Choroid plexus epithelial cell (primary cell): ENCODE measurements at regions not wholly inside any gene's neighbourhood (a gene's known extent, or its start where the extent isn't known, plus 50 kb on each side); places are given as distances from the start of the nearest gene placed in this dataset.

Source experiments
- DNase-seq: peaks from one replicate; pipeline ENCODE4 v3.0.0-alpha.2; 2010; ENCODE audit warnings: low read depth
- H3K4me3 ChIP-seq: 2 replicates; pipeline ENCODE4 v1.5.1; 2011; ENCODE audit warnings: low read depth, mild to moderate bottlenecking, control low read depth, low read length, moderate library complexity
- TF ChIP-seq, protein P1 (sequence below): conservative IDR thresholded peaks from 2 replicates; pipeline ENCODE4 v1.5.1; 2011; ENCODE audit warnings: low read depth, mild to moderate bottlenecking, control low read depth, inconsistent platforms, low read length, moderate library complexity

DNA sequence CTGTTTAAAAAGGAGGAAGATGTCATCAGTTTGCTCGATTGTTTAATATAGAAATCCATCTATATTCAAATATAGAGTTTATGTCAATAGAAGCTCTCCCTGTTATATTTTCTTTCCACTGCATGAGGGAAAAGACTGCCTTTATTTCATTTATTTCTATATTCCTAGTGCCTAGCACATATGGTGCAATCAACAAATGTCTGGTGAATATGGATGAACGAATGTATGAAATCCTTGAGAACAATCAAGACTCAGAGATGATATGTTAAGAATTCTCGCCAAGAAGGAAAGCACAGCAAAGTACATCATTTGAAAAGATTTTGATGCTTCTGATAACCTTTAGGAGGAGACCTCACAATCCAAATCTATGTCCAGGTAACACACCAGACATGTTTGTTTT lies 296.0 kb upstream of the LMO3 start:
- no peak overlapping the region for H3K4me3 ChIP-seq
- TF ChIP-seq, protein P1, sequence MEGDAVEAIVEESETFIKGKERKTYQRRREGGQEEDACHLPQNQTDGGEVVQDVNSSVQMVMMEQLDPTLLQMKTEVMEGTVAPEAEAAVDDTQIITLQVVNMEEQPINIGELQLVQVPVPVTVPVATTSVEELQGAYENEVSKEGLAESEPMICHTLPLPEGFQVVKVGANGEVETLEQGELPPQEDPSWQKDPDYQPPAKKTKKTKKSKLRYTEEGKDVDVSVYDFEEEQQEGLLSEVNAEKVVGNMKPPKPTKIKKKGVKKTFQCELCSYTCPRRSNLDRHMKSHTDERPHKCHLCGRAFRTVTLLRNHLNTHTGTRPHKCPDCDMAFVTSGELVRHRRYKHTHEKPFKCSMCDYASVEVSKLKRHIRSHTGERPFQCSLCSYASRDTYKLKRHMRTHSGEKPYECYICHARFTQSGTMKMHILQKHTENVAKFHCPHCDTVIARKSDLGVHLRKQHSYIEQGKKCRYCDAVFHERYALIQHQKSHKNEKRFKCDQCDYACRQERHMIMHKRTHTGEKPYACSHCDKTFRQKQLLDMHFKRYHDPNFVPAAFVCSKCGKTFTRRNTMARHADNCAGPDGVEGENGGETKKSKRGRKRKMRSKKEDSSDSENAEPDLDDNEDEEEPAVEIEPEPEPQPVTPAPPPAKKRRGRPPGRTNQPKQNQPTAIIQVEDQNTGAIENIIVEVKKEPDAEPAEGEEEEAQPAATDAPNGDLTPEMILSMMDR = no peak
- DNase-seq = no peak

DNA sequence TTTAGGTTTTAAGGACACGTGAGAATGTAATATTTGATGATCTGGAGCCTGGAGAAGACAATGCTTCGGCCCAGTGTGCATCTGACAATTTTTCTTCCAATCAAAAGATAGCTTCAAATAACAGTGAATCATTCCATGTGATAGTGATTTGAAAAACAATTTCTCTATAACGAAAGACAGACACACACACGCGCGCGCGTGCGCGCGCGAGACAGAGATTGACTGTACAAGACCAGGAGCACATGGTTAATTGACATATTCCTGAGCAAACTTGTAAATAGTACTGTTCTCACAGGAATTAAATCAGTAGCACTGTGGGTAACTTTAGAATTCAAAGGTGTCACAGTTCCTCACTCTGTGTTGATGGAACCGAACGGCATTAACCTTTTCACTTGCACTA lies 287.5 kb upstream of the LMO3 start:
- no peak for DNase-seq
- H3K4me3 ChIP-seq = no peak overlapping the region
- TF ChIP-seq, protein P1 = no peak

DNA sequence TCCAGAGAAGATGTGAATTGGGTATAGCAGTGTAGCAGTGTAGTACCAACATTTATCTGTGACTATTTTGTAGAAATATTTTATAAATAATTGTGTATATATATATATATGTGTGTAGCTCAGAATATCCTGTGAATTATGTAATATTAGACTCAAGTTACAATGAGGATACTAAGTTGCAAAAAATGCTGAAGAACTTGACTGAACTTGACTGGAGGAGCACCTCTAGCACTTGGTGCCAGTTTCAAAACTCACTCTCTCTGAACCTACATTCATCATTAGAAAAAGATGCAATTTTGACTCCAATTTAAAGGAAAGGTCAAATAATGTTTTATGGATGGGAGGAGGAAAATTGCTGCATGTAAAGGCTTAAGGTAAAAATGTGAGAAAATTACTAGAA lies 285.7 kb upstream of the LMO3 start:
- no peak overlapping the region for H3K4me3 ChIP-seq
- TF ChIP-seq, protein P1 = no peak
- no peak for DNase-seq

DNA sequence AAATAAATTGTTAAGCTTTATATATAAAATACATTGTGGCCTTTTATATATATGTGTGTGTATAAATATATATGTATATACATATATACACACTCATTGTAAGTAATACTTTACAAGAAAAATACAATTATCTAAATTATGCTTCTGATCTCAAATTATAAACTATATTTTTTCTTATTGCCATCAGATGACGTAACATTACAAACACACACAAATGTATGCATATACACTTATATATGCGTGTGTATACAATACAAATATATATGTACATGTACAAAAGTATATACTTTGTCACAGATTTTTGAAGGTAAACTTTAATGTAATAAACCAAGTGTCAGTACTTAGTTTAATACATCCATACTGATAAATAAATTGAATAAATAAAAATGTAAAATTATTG lies 278.9 kb upstream of the LMO3 start:
- DNase-seq = no peak
- H3K4me3 ChIP-seq = no peak overlapping the region
- TF ChIP-seq, protein P1 = no peak

DNA sequence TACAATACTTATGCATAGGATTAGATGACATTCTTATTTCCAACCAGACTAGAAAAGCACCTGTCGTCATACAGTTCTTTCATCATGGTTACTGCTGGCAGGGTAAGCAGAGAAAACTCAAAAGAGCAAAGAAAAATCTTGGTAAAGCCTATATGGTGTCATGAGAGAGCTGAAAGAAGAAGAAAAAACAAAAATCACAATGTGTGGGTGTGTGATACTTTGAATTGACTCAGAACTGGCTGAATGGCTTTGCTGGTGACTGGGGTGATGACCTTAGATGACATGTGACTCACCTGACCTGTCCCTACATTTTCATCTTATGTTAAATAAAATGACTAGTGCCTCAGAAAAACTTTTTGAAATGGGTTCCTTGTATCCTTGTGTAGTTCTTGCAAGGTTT lies 278.1 kb upstream of the LMO3 start:
- TF ChIP-seq, protein P1 = no peak
- DNase-seq = no peak

DNA sequence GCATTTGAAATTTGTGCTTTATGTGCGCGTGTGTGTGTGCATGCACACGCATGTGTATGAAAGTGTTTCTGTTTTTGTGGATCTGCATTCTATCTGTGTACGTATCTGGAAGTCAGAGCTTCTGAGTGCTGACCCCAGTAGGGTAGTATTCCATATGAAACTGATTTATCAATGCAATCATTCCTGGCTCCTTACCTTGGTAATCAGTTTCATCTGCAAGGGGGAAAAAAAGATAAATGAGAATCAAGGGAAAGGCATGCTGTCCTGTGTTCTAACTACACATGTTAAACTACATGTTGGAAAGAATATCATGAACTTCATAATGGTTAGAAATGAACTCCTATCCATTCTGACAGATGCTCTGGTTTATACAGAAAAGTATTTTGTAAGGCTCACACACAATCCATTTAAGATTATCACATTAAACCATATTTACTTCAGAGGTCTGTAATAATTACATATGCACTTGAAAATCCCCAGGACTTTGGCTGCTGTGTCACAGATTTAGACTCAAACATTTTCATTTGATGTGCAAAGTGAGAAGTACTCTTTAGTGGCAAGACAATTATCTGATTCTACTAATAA lies 276.1 kb upstream of the LMO3 start:
- no peak for DNase-seq
- TF ChIP-seq, protein P1 = no peak
- no peak overlapping the region for H3K4me3 ChIP-seq

More for the DNA sequence above, 278.1 kb upstream of the LMO3 start:
- no peak overlapping the region for H3K4me3 ChIP-seq

DNA sequence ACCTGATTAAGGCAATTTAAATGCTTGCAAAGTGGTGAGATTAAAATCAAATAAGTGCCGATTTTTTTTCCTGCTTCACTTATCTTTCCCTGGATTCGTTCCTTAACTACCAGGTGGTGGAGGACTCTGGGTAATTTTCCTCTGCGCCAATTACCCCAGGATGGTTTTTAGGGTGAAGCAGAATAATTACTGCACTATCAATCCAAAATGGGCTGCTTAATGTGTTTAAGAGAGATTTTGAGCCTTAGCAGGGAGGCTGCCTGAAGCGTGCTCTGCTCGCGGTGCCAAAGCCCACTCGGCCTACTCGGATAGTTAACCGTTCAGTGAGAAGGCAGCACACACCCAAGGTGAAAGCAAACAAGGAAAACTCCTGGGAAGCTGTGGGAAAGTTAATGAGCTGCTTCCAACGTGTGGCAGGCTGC lies 274.9 kb upstream of the LMO3 start:
- no peak overlapping the region for H3K4me3 ChIP-seq
- no peak for DNase-seq
- TF ChIP-seq, protein P1 = no peak
